ENCODE measurements at regions not wholly inside any gene's neighbourhood (a gene's known extent, or its start where the extent isn't known, plus 50 kb on each side); places are given as distances from the start of the nearest gene placed in this dataset.

- no peak for DNase-seq
These were observed 335.7 kb downstream of the PRELID2 start for GRCh38 chr5:145499483-145499882.

- no peak for DNase-seq
These were observed 338.1 kb downstream of the PRELID2 start for GRCh38 chr5:145497052-145497451.

GRCh38 chr5:145495741-145496140, 339.4 kb downstream of the PRELID2 start:
- peak; percentile 3 for DNase-seq

GRCh38 chr5:145495196-145495595, 339.9 kb downstream of the PRELID2 start:
- no peak for DNase-seq

GRCh38 chr5:145493435-145493834, 341.7 kb downstream of the PRELID2 start:
- DNase-seq, result no peak

GRCh38 chr5:145489516-145489915, 345.6 kb downstream of the PRELID2 start:
- no peak for DNase-seq

- DNase-seq, result no peak
These were observed 351.0 kb downstream of the PRELID2 start for GRCh38 chr5:145484158-145484557.

- no peak for DNase-seq
These were observed 351.9 kb downstream of the PRELID2 start for GRCh38 chr5:145483212-145483611.

GRCh38 chr5:145479857-145480256, 355.3 kb downstream of the PRELID2 start:
- DNase-seq, result no peak

- DNase-seq, result no peak
These were observed 355.9 kb downstream of the PRELID2 start for GRCh38 chr5:145479271-145479670.

- DNase-seq, result no peak
These were observed 356.5 kb downstream of the PRELID2 start for GRCh38 chr5:145478651-145479050.

GRCh38 chr5:145473042-145473642, 362.0 kb downstream of the PRELID2 start:
- DNase-seq, result no peak

GRCh38 chr5:145471831-145472612, 363.1 kb downstream of the PRELID2 start:
- no peak for DNase-seq

- DNase-seq, result no peak
These were observed 364.1 kb downstream of the PRELID2 start for GRCh38 chr5:145471026-145471425.

- no peak for DNase-seq
These were observed 364.7 kb downstream of the PRELID2 start for GRCh38 chr5:145470396-145470979.

GRCh38 chr5:145467446-145467845, 367.7 kb downstream of the PRELID2 start:
- no peak for DNase-seq

- DNase-seq, result no peak
These were observed 368.6 kb downstream of the PRELID2 start for GRCh38 chr5:145466533-145466932.

- no peak for DNase-seq
These were observed 369.5 kb downstream of the PRELID2 start for GRCh38 chr5:145465474-145466263.

GRCh38 chr5:145464171-145464570, 371.0 kb downstream of the PRELID2 start:
- DNase-seq, result no peak

- DNase-seq, result no peak
These were observed 371.5 kb downstream of the PRELID2 start for GRCh38 chr5:145463634-145464033.

- DNase-seq, result no peak
These were observed 372.6 kb downstream of the PRELID2 start for GRCh38 chr5:145462525-145462924.

- DNase-seq, result no peak
These were observed 384.8 kb downstream of the PRELID2 start for GRCh38 chr5:145450286-145450885.

GRCh38 chr5:145449794-145450193, 385.3 kb downstream of the PRELID2 start:
- no peak for DNase-seq
